Keratinocyte (primary cell): ENCODE measurements at regions not wholly inside any gene's neighbourhood (a gene's known extent, or its start where the extent isn't known, plus 50 kb on each side); places are given as distances from the start of the nearest gene placed in this dataset.

ENCODE experiments used
- EZH2 ChIP-seq: IDR thresholded peaks from one replicate; pipeline ENCODE4 v1.6.1; 2012; ENCODE audit warnings: inconsistent platforms, mild to moderate bottlenecking, low read length, moderate library complexity
- TF ChIP-seq, protein P1 (sequence below), 3 experiments: IDR thresholded peaks in 1 of 3; conservative IDR thresholded peaks in 1 of 3; optimal IDR thresholded peaks in 1 of 3; 2 replicates in 2 of 3; 3 replicates in 1 of 3; pipeline versions ENCODE3 to v1.5.1; 2011; ENCODE audit warnings: low read length in 3 of 3, mild to moderate bottlenecking in 3 of 3, moderate library complexity in 2 of 3, control low read depth in 1 of 3, inconsistent platforms in 1 of 3; ENCODE audit not compliant: insufficient read depth in 2 of 3; ENCODE audit errors: extremely low read depth in 1 of 3

DNA sequence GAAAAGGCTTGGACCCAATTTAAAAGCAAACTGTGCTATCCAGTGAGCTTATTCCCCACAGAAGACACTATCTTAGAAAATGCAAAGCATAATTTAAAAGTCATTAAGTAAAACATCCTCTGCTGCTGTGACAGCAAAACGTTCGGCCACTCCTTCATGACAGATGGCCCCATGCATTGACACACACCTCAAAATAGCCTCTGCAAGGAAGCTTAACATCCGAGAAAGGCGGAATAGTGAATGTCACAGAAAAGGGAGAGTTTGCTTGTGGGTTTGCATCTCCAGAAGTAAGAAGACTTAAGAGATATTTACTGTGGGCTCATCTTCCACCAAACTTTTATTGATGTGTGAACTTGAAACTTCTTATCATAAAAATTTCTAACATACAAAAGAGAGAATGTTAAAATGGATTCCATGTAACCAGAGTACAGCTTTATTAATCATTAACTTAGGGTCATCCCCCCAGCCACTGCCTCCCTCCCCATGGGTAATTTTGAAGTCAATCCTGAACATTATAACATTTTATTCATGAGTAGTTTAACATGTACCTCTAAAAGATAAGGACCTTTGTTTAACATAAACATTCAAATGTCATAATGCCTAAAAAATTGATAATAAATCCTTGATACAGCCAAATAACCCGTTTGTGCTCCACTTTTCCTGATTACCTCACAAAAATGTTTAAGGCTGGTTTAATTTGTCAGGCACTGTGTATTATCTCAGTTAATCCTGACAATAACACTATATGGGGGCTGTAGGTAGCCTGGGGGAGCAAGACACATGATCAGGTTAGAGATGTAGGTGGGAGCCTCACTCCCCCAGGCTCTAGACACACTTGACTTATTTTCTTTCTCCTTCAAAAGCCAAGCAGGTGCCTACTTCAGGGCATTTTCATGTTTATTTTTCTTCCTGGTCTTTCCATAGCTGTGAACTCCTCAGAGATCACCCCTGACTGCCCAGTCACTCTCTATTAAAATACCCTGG, 119.7 kb upstream of the TMCC3 start:
- TF ChIP-seq, protein P1, sequence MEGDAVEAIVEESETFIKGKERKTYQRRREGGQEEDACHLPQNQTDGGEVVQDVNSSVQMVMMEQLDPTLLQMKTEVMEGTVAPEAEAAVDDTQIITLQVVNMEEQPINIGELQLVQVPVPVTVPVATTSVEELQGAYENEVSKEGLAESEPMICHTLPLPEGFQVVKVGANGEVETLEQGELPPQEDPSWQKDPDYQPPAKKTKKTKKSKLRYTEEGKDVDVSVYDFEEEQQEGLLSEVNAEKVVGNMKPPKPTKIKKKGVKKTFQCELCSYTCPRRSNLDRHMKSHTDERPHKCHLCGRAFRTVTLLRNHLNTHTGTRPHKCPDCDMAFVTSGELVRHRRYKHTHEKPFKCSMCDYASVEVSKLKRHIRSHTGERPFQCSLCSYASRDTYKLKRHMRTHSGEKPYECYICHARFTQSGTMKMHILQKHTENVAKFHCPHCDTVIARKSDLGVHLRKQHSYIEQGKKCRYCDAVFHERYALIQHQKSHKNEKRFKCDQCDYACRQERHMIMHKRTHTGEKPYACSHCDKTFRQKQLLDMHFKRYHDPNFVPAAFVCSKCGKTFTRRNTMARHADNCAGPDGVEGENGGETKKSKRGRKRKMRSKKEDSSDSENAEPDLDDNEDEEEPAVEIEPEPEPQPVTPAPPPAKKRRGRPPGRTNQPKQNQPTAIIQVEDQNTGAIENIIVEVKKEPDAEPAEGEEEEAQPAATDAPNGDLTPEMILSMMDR (optimal IDR thresholded peaks at IDR 0.05 in 1 of 3, IDR thresholded peaks at IDR 0.05 in 1 of 3, conservative IDR thresholded peaks at IDR 0.05 in 1 of 3; ENCODE audit: extremely low read depth in 1 of 3, insufficient read depth in 2 of 3, low read length in 3 of 3) = no peak
- TF ChIP-seq EZH2 = no peak
